ENCODE measurements at regions not wholly inside any gene's neighbourhood (a gene's known extent, or its start where the extent isn't known, plus 50 kb on each side); places are given as distances from the start of the nearest gene placed in this dataset.

DNA sequence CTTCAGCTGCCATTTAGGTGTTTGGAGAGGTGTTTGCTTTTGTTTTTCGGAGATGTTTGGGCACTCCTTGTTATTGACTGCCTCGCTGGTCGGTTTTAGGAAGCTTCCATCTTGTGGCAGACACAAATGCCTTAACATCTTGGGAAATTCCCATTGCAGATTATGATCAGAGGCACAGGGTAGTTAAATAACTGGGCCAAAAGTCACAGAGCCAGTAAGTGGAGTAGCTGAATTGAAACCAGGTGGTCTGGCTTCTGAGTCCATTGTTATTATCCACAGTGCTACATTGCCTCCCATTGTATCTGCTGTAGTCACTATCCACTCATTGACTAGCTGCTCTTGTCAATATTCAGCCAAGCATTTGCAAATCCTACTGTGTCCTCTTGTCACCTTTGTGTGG, 138.2 kb upstream of the PLPP4 start:
- TF ChIP-seq, protein P1, sequence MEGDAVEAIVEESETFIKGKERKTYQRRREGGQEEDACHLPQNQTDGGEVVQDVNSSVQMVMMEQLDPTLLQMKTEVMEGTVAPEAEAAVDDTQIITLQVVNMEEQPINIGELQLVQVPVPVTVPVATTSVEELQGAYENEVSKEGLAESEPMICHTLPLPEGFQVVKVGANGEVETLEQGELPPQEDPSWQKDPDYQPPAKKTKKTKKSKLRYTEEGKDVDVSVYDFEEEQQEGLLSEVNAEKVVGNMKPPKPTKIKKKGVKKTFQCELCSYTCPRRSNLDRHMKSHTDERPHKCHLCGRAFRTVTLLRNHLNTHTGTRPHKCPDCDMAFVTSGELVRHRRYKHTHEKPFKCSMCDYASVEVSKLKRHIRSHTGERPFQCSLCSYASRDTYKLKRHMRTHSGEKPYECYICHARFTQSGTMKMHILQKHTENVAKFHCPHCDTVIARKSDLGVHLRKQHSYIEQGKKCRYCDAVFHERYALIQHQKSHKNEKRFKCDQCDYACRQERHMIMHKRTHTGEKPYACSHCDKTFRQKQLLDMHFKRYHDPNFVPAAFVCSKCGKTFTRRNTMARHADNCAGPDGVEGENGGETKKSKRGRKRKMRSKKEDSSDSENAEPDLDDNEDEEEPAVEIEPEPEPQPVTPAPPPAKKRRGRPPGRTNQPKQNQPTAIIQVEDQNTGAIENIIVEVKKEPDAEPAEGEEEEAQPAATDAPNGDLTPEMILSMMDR (IDR thresholded peaks at IDR 0.05), result no peak
- TF ChIP-seq EP300 (IDR thresholded peaks at IDR 0.05) (no peak), POLR2A (IDR thresholded peaks at IDR 0.05) (no peak)

Measured in tibial nerve (tissue), 4 donors.